NCI-H345 treated with DMSO at 0.1 percent for 48 hours (cell line): ENCODE measurements at regions not wholly inside any gene's neighbourhood (a gene's known extent, or its start where the extent isn't known, plus 50 kb on each side); places are given as distances from the start of the nearest gene placed in this dataset.

Source experiments
- DNase-seq: peaks from one replicate; lab custom pipeline; 2025; ENCODE audit not compliant: unreplicated experiment; lab: John Stamatoyannopoulos, UW

- no peak for DNase-seq
Measured at GRCh38 chr2:59653164-59653563, 900.3 kb downstream of the BCL11A start.

GRCh38 chr2:59630789-59631188, 922.7 kb downstream of the BCL11A start:
- no peak for DNase-seq

GRCh38 chr2:59627599-59627998, 925.9 kb downstream of the BCL11A start:
- no peak for DNase-seq

GRCh38 chr2:59622599-59623308, 930.7 kb downstream of the BCL11A start:
- no peak for DNase-seq

- DNase-seq = no peak
Measured at GRCh38 chr2:59604123-59604522, 949.3 kb downstream of the BCL11A start.

GRCh38 chr2:59594671-59595222, 958.7 kb downstream of the BCL11A start:
- DNase-seq = no peak

- DNase-seq = no peak
Measured at GRCh38 chr2:59590798-59591197, 962.7 kb downstream of the BCL11A start.

GRCh38 chr2:59589881-59590280, 963.6 kb downstream of the BCL11A start:
- no peak for DNase-seq

- no peak for DNase-seq
Measured at GRCh38 chr2:59588286-59588685, 965.2 kb downstream of the BCL11A start.

GRCh38 chr2:59586176-59586575, 967.3 kb downstream of the BCL11A start:
- no peak for DNase-seq

- no peak for DNase-seq
Measured at GRCh38 chr2:59585655-59586054, 967.8 kb downstream of the BCL11A start.

GRCh38 chr2:59584958-59585357, 968.5 kb downstream of the BCL11A start:
- no peak for DNase-seq

- no peak for DNase-seq
Measured at GRCh38 chr2:59583173-59583765, 970.2 kb downstream of the BCL11A start.

GRCh38 chr2:59578349-59578748, 975.1 kb downstream of the BCL11A start:
- no peak for DNase-seq

GRCh38 chr2:59575191-59575590, 978.3 kb downstream of the BCL11A start:
- DNase-seq = no peak

GRCh38 chr2:59572227-59572626, 981.2 kb downstream of the BCL11A start:
- DNase-seq = no peak

- DNase-seq = no peak
Measured at GRCh38 chr2:59570818-59571217, 982.6 kb downstream of the BCL11A start.

GRCh38 chr2:59569124-59569523, 984.3 kb downstream of the BCL11A start:
- DNase-seq = no peak

- DNase-seq = no peak
Measured at GRCh38 chr2:59568461-59568860, 985.0 kb downstream of the BCL11A start.

GRCh38 chr2:59567151-59567550, 986.3 kb downstream of the BCL11A start:
- DNase-seq = no peak

GRCh38 chr2:59566739-59567138, 986.7 kb downstream of the BCL11A start:
- DNase-seq = no peak

- no peak for DNase-seq
Measured at GRCh38 chr2:59561281-59561680, 992.2 kb downstream of the BCL11A start.

GRCh38 chr2:59560769-59561168, 992.7 kb downstream of the BCL11A start:
- DNase-seq = no peak
